Fibroblast of pulmonary artery (primary cell): ENCODE measurements at regions not wholly inside any gene's neighbourhood (a gene's known extent, or its start where the extent isn't known, plus 50 kb on each side); places are given as distances from the start of the nearest gene placed in this dataset.
"Not testable (repeated sequence)": the region's sequence is repeated elsewhere in the genome, so short reads cannot be mapped to it uniquely, and the experiment has no call there.

Experiments used
- DNase-seq: peaks from one replicate; pipeline ENCODE4 v3.0.0-alpha.2; 2010; ENCODE audit warnings: low read depth
- H3K4me3 ChIP-seq: replicated peaks from 2 replicates; pipeline ENCODE4 v1.5.1; 2011; ENCODE audit warnings: low read depth, mild to moderate bottlenecking, control low read depth, low read length, moderate library complexity
- CTCF ChIP-seq: IDR thresholded peaks from 2 replicates; pipeline ENCODE4 v1.5.1; 2011; ENCODE audit warnings: mild to moderate bottlenecking, control low read depth, low read length, inconsistent platforms; ENCODE audit errors: missing control alignments

GRCh38 chr3:81823086-81823485 is 61.6 kb upstream of the GBE1 start:
- DNase-seq, result no peak
- TF ChIP-seq CTCF, result no peak
- no peak overlapping the region for H3K4me3 ChIP-seq

- DNase-seq, result peak; percentile 22
- TF ChIP-seq CTCF, result no peak
- no peak overlapping the region for H3K4me3 ChIP-seq
Observed at GRCh38 chr3:81816473-81817250, 55.2 kb upstream of the GBE1 start.

- H3K4me3 ChIP-seq, DNase-seq: not testable (repeated sequence)
Observed at GRCh38 chr3:81812098-81812497, 50.7 kb upstream of the GBE1 start.
